GM12878 (cell line): ENCODE measurements at regions not wholly inside any gene's neighbourhood (a gene's known extent, or its start where the extent isn't known, plus 50 kb on each side); places are given as distances from the start of the nearest gene placed in this dataset.

Experiments
- EP300 ChIP-seq, 2 experiments: fragments of 150-350 bp in 1 of 2; IDR thresholded peaks; 2 replicates each; pipeline ENCODE4 v1.6.1; 2011 to 2012; ENCODE audit warnings: low read depth in 2 of 2, low read length in 2 of 2, borderline replicate concordance in 1 of 2, improper control_type of control experiment in 1 of 2, inconsistent platforms in 1 of 2; ENCODE audit not compliant: control insufficient read depth in 1 of 2
- FOXK2 ChIP-seq: fragments of 450-650 bp; IDR thresholded peaks from 2 replicates; pipeline ENCODE4 v1.6.1; 2017; ENCODE audit warnings: mild to moderate bottlenecking, moderate library complexity
- HDGF ChIP-seq: fragments of 450-650 bp; IDR thresholded peaks from 2 replicates; pipeline ENCODE4 v1.6.1; 2016; ENCODE audit warnings: antibody characterized with exemption
- JUND ChIP-seq: IDR thresholded peaks from 2 replicates; pipeline ENCODE4 v1.6.1; 2012; ENCODE audit warnings: low read depth, mild to moderate bottlenecking, low read length, improper control_type of control experiment, moderate library complexity
- MXI1 ChIP-seq: fragments of 150-350 bp; IDR thresholded peaks from 2 replicates; pipeline ENCODE4 v1.6.1; 2011; ENCODE audit warnings: low read depth, mild to moderate bottlenecking, inconsistent platforms, low read length, improper control_type of control experiment
- POLR2AphosphoS2 ChIP-seq: IDR thresholded peaks from 2 replicates; pipeline ENCODE4 v1.6.1; 2011; ENCODE audit warnings: low read depth, mild to moderate bottlenecking, low read length, improper control_type of control experiment, moderate library complexity
- SMAD5 ChIP-seq: IDR thresholded peaks from 2 replicates; pipeline ENCODE4 v1.6.1; 2016; ENCODE audit warnings: antibody characterized with exemption, low read depth
- SREBF2 ChIP-seq: IDR thresholded peaks from 2 replicates; pipeline ENCODE4 v1.6.1; 2012; ENCODE audit warnings: mild to moderate bottlenecking, low read length
- YY1 ChIP-seq: IDR thresholded peaks from 2 replicates; pipeline ENCODE4 v1.6.1; 2011; ENCODE audit warnings: low read depth, mild to moderate bottlenecking, low read length
- ZNF217 ChIP-seq: fragments of 450-650 bp; IDR thresholded peaks from 2 replicates; pipeline ENCODE4 v1.6.1; 2017; ENCODE audit warnings: antibody characterized with exemption, mild to moderate bottlenecking
- TF ChIP-seq, protein P1 (sequence below), 3 experiments: IDR thresholded peaks in 2 of 3; conservative IDR thresholded peaks in 1 of 3; 2 replicates each; pipeline ENCODE4 v1.5.1; 2011; ENCODE audit warnings: low read depth in 3 of 3, low read length in 3 of 3, mild to moderate bottlenecking in 3 of 3, control low read depth in 2 of 3, moderate library complexity in 2 of 3, inconsistent platforms in 1 of 3, mixed read lengths in 1 of 3; ENCODE audit not compliant: control insufficient read depth in 2 of 3, insufficient read depth in 1 of 3; ENCODE audit errors: extremely low read depth in 1 of 3
- TF ChIP-seq, protein P2 (sequence below): fragments of 450-650 bp; IDR thresholded peaks from 2 replicates; pipeline ENCODE4 v1.6.1; 2016; ENCODE audit warnings: mild to moderate bottlenecking
- TF ChIP-seq, protein P3 (sequence below): IDR thresholded peaks from 2 replicates; pipeline ENCODE4 v1.6.1; 2012; ENCODE audit warnings: mild to moderate bottlenecking, low read depth, low read length

DNA sequence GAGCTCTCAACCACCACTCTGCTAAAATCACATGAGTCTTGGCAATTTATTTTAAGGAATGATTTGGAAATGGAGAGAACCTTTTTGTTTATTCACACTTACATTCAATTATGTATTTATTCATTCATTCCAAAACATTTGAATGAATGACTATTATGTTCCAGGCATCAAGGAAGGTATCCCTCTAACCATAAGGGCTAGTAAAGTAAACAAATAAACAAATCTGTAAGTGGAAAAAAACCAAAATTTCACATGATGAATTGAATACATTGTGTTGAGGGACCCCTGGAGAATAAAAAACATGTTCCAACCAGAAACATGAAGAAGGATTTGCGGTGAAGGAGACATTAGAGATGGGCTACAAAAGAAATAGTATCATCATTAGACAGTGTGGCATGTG, 677.8 kb downstream of the TOX3 start:
- no peak for TF ChIP-seq FOXK2
- TF ChIP-seq, protein P1, sequence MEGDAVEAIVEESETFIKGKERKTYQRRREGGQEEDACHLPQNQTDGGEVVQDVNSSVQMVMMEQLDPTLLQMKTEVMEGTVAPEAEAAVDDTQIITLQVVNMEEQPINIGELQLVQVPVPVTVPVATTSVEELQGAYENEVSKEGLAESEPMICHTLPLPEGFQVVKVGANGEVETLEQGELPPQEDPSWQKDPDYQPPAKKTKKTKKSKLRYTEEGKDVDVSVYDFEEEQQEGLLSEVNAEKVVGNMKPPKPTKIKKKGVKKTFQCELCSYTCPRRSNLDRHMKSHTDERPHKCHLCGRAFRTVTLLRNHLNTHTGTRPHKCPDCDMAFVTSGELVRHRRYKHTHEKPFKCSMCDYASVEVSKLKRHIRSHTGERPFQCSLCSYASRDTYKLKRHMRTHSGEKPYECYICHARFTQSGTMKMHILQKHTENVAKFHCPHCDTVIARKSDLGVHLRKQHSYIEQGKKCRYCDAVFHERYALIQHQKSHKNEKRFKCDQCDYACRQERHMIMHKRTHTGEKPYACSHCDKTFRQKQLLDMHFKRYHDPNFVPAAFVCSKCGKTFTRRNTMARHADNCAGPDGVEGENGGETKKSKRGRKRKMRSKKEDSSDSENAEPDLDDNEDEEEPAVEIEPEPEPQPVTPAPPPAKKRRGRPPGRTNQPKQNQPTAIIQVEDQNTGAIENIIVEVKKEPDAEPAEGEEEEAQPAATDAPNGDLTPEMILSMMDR (IDR thresholded peaks at IDR 0.05 in 2 of 3, conservative IDR thresholded peaks at IDR 0.05 in 1 of 3; ENCODE audit: control insufficient read depth in 2 of 3, extremely low read depth in 1 of 3, insufficient read depth in 1 of 3, low read depth in 3 of 3, low read length in 3 of 3): no peak
- no peak for TF ChIP-seq ZNF217
- no peak for TF ChIP-seq JUND
- TF ChIP-seq, protein P2, sequence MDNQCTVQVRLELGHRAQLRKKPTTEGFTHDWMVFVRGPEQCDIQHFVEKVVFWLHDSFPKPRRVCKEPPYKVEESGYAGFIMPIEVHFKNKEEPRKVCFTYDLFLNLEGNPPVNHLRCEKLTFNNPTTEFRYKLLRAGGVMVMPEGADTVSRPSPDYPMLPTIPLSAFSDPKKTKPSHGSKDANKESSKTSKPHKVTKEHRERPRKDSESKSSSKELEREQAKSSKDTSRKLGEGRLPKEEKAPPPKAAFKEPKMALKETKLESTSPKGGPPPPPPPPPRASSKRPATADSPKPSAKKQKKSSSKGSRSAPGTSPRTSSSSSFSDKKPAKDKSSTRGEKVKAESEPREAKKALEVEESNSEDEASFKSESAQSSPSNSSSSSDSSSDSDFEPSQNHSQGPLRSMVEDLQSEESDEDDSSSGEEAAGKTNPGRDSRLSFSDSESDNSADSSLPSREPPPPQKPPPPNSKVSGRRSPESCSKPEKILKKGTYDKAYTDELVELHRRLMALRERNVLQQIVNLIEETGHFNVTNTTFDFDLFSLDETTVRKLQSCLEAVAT: no peak
- no peak for TF ChIP-seq SMAD5
- no peak for TF ChIP-seq MXI1
- no peak for TF ChIP-seq EP300 (IDR thresholded peaks at IDR 0.05; ENCODE audit: borderline replicate concordance in 1 of 2, control insufficient read depth in 1 of 2, low read depth in 2 of 2, low read length in 2 of 2)
- TF ChIP-seq, protein P3, sequence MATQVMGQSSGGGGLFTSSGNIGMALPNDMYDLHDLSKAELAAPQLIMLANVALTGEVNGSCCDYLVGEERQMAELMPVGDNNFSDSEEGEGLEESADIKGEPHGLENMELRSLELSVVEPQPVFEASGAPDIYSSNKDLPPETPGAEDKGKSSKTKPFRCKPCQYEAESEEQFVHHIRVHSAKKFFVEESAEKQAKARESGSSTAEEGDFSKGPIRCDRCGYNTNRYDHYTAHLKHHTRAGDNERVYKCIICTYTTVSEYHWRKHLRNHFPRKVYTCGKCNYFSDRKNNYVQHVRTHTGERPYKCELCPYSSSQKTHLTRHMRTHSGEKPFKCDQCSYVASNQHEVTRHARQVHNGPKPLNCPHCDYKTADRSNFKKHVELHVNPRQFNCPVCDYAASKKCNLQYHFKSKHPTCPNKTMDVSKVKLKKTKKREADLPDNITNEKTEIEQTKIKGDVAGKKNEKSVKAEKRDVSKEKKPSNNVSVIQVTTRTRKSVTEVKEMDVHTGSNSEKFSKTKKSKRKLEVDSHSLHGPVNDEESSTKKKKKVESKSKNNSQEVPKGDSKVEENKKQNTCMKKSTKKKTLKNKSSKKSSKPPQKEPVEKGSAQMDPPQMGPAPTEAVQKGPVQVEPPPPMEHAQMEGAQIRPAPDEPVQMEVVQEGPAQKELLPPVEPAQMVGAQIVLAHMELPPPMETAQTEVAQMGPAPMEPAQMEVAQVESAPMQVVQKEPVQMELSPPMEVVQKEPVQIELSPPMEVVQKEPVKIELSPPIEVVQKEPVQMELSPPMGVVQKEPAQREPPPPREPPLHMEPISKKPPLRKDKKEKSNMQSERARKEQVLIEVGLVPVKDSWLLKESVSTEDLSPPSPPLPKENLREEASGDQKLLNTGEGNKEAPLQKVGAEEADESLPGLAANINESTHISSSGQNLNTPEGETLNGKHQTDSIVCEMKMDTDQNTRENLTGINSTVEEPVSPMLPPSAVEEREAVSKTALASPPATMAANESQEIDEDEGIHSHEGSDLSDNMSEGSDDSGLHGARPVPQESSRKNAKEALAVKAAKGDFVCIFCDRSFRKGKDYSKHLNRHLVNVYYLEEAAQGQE: no peak
- no peak for TF ChIP-seq SREBF2
- no peak for TF ChIP-seq HDGF
- no peak for TF ChIP-seq POLR2AphosphoS2
- TF ChIP-seq YY1: no peak
